H9 (cell line): ENCODE measurements at regions not wholly inside any gene's neighbourhood (a gene's known extent, or its start where the extent isn't known, plus 50 kb on each side); places are given as distances from the start of the nearest gene placed in this dataset.

Experiments
- DNase-seq: peaks from one replicate; pipeline ENCODE4 v3.0.0-alpha.2; 2017
- H2AFZ ChIP-seq: one replicate; pipeline ENCODE4 v1.6.1; 2013; ENCODE audit warnings: mild to moderate bottlenecking, low read length, control low read depth, moderate library complexity
- H2AK5ac ChIP-seq: 2 replicates; pipeline ENCODE4 v1.6.1; 2013; ENCODE audit warnings: low read length, control low read depth, mixed read lengths; ENCODE audit not compliant: insufficient read length
- H2BK120ac ChIP-seq: one replicate; pipeline ENCODE4 v1.6.1; 2013; ENCODE audit warnings: low read depth, mild to moderate bottlenecking, low read length, control low read depth, inconsistent platforms; ENCODE audit not compliant: poor library complexity, severe bottlenecking
- H2BK12ac ChIP-seq: 2 replicates; pipeline ENCODE4 v1.6.1; 2013; ENCODE audit warnings: low read length, control low read depth, mixed read lengths, low read depth; ENCODE audit not compliant: insufficient read length
- H2BK15ac ChIP-seq: 2 replicates; pipeline ENCODE4 v1.6.1; 2013; ENCODE audit warnings: low read depth, low read length, control low read depth
- H2BK20ac ChIP-seq: one replicate; pipeline ENCODE4 v1.6.1; 2013; ENCODE audit warnings: low read depth, mild to moderate bottlenecking, low read length, control low read depth, inconsistent platforms; ENCODE audit not compliant: poor library complexity, severe bottlenecking
- H2BK5ac ChIP-seq: 2 replicates; pipeline ENCODE4 v1.6.1; 2013; ENCODE audit warnings: low read length, control low read depth, mixed read lengths; ENCODE audit not compliant: insufficient read length
- H3K14ac ChIP-seq: 2 replicates; pipeline ENCODE4 v1.6.1; 2013; ENCODE audit warnings: low read length, control low read depth; ENCODE audit not compliant: insufficient read depth
- H3K18ac ChIP-seq: 2 replicates; pipeline ENCODE4 v1.6.1; 2013; ENCODE audit warnings: low read depth, mild to moderate bottlenecking, mixed read lengths, low read length, control low read depth; ENCODE audit not compliant: insufficient read length
- H3K23ac ChIP-seq: 2 replicates; pipeline ENCODE4 v1.6.1; 2013; ENCODE audit warnings: low read length, control low read depth, mixed read lengths, low read depth; ENCODE audit not compliant: insufficient read length
- H3K23me2 ChIP-seq: 2 replicates; pipeline ENCODE4 v1.6.1; 2013; ENCODE audit warnings: low read depth, mild to moderate bottlenecking, mixed read lengths, low read length, control low read depth; ENCODE audit not compliant: insufficient read length, poor library complexity, severe bottlenecking
- H3K27ac ChIP-seq: 2 replicates; pipeline ENCODE4 v1.5.1; 2013; ENCODE audit warnings: low read length, control low read depth, mixed read lengths, low read depth; ENCODE audit not compliant: insufficient read length
- H3K27me3 ChIP-seq: 2 replicates; pipeline ENCODE4 v1.6.1; 2013; ENCODE audit warnings: low read length, control low read depth, inconsistent platforms; ENCODE audit not compliant: insufficient read depth
- H3K4ac ChIP-seq: 2 replicates; pipeline ENCODE4 v1.6.1; 2013; ENCODE audit warnings: low read depth, mild to moderate bottlenecking, control low read depth, inconsistent platforms, low read length, moderate library complexity
- H3K4me1 ChIP-seq: 2 replicates; pipeline ENCODE4 v1.6.1; 2013; ENCODE audit warnings: low read length, control low read depth, inconsistent platforms; ENCODE audit not compliant: insufficient read depth
- H3K4me2 ChIP-seq: 2 replicates; pipeline ENCODE4 v1.6.1; 2013; ENCODE audit warnings: low read length, control low read depth, mixed read lengths; ENCODE audit not compliant: insufficient read length, insufficient read depth
- H3K56ac ChIP-seq: 2 replicates; pipeline ENCODE4 v1.6.1; 2013; ENCODE audit warnings: low read depth, mild to moderate bottlenecking, mixed read lengths, low read length, control low read depth; ENCODE audit not compliant: insufficient read length
- H3K79me1 ChIP-seq: 2 replicates; pipeline ENCODE4 v1.6.1; 2013; ENCODE audit warnings: low read depth, mild to moderate bottlenecking, moderate library complexity, low read length, control low read depth, inconsistent platforms; ENCODE audit not compliant: insufficient read depth, poor library complexity, severe bottlenecking
- H3K79me2 ChIP-seq: 2 replicates; pipeline ENCODE4 v1.6.1; 2013; ENCODE audit warnings: low read length, control low read depth, inconsistent platforms; ENCODE audit not compliant: insufficient read depth
- H3K9ac ChIP-seq: 2 replicates; pipeline ENCODE4 v1.6.1; 2013; ENCODE audit warnings: low read length, control low read depth, mixed read lengths; ENCODE audit not compliant: insufficient read length; ENCODE audit errors: extremely low read depth
- H3K9me3 ChIP-seq: one replicate; pipeline ENCODE4 v1.6.1; 2013; ENCODE audit warnings: low read depth, low read length, inconsistent platforms; ENCODE audit not compliant: control insufficient read depth
- H3T11ph ChIP-seq: one replicate; pipeline ENCODE4 v1.6.1; 2013; ENCODE audit warnings: mild to moderate bottlenecking, low read length, control low read depth, inconsistent platforms
- H4K20me1 ChIP-seq: one replicate; pipeline ENCODE4 v1.6.1; 2013; ENCODE audit not compliant: control insufficient read depth, insufficient read length, insufficient read depth
- H4K5ac ChIP-seq: 2 replicates; pipeline ENCODE4 v1.6.1; 2013; ENCODE audit warnings: low read depth, mild to moderate bottlenecking, mixed read lengths, low read length, control low read depth; ENCODE audit not compliant: insufficient read length
- H4K8ac ChIP-seq: replicated peaks from 2 replicates; pipeline ENCODE4 v1.6.1; 2013; ENCODE audit warnings: low read length, control low read depth, mixed read lengths, low read depth; ENCODE audit not compliant: insufficient read length
- H4K91ac ChIP-seq: 2 replicates; pipeline ENCODE4 v1.6.1; 2013; ENCODE audit warnings: low read depth, mild to moderate bottlenecking, moderate library complexity, mixed read lengths, low read length, control low read depth; ENCODE audit not compliant: insufficient read length
- H3K27ac Mint-ChIP-seq, 3 experiments: 2 replicates in 2 of 3; 3 replicates in 1 of 3; pipeline ENCODE4 v1.8.0; 2020 to 2021; ENCODE audit warnings: mixed read lengths in 3 of 3, mild to moderate bottlenecking in 1 of 3, moderate library complexity in 1 of 3
- H3K27me3 Mint-ChIP-seq: 2 replicates; pipeline ENCODE4 v1.8.0; 2021; ENCODE audit warnings: low read depth, mild to moderate bottlenecking, moderate library complexity, mixed read lengths
- H3K36me3 Mint-ChIP-seq, 3 experiments: 2 replicates in 2 of 3; 3 replicates in 1 of 3; pipeline ENCODE4 v1.8.0; 2020 to 2021; ENCODE audit warnings: low read depth in 3 of 3, mixed read lengths in 3 of 3; ENCODE audit not compliant: insufficient read depth in 1 of 3
- H3K4me1 Mint-ChIP-seq, 2 experiments: 2 replicates each; pipeline ENCODE4 v1.8.0; 2020; ENCODE audit warnings: mixed read lengths in 2 of 2
- H3K4me3 Mint-ChIP-seq, 2 experiments: 2 replicates in 1 of 2; 3 replicates in 1 of 2; pipeline ENCODE4 v1.8.0; 2020 to 2021; ENCODE audit warnings: mild to moderate bottlenecking in 2 of 2, mixed read lengths in 2 of 2, moderate library complexity in 1 of 2
- H3K9me3 Mint-ChIP-seq, 2 experiments: 2 replicates in 1 of 2; 3 replicates in 1 of 2; pipeline ENCODE4 v1.8.0; 2020; ENCODE audit warnings: mild to moderate bottlenecking in 2 of 2, mixed read lengths in 2 of 2, moderate library complexity in 1 of 2
- CTCF ChIP-seq: fragments of 200-600 bp; sonication (generic); conservative IDR thresholded peaks from 3 replicates; pipeline ENCODE4 v1.8.0; 2021; ENCODE audit warnings: antibody characterized with exemption, mild to moderate bottlenecking

GRCh38 chr18:39051013-39051412 is 1485.4 kb upstream of the CELF4 start:
- no peak overlapping the region for H2BK120ac ChIP-seq
- H3K27ac Mint-ChIP-seq, result no peak overlapping the region
- no peak overlapping the region for H3K56ac ChIP-seq
- H2AFZ ChIP-seq, result no peak overlapping the region
- H3K36me3 Mint-ChIP-seq, result no peaks in the 10 kb centered on the region
- H4K5ac ChIP-seq, result no peak overlapping the region
- no peak overlapping the region for H2BK12ac ChIP-seq
- H2BK20ac ChIP-seq, result no peak overlapping the region
- H3K9me3 Mint-ChIP-seq, result no peaks in the 10 kb centered on the region
- H2AK5ac ChIP-seq, result no peak overlapping the region
- H3K79me1 ChIP-seq, result no peaks in the 10 kb centered on the region
- H3K4me1 ChIP-seq, result no peaks in the 10 kb centered on the region
- no peaks in the 10 kb centered on the region for H3K27me3 Mint-ChIP-seq
- H3K4me3 Mint-ChIP-seq, result no peak overlapping the region
- H3K9me3 ChIP-seq, result no peaks in the 10 kb centered on the region
- no peak overlapping the region for H3K14ac ChIP-seq
- H3K4ac ChIP-seq, result no peak overlapping the region
- H2BK15ac ChIP-seq, result no peak overlapping the region
- no peak overlapping the region for H4K91ac ChIP-seq
- H3K23me2 ChIP-seq, result no peaks in the 10 kb centered on the region
- no peak overlapping the region for H3K23ac ChIP-seq
- no peak overlapping the region for H3T11ph ChIP-seq
- H3K4me1 Mint-ChIP-seq, result peaks cover 4 to 5% of the 10 kb centered on the region in 2 experiments; a peak in 3 of 4 replicates
- no peak for DNase-seq
- TF ChIP-seq CTCF, result no peak
- no peak overlapping the region for H2BK5ac ChIP-seq
- no peak overlapping the region for H3K27ac ChIP-seq
- H3K18ac ChIP-seq, result no peak overlapping the region
- no peak overlapping the region for H4K8ac ChIP-seq
- no peaks in the 10 kb centered on the region for H4K20me1 ChIP-seq
- H3K4me2 ChIP-seq, result no peak overlapping the region
- H3K27me3 ChIP-seq, result no peaks in the 10 kb centered on the region
- H3K79me2 ChIP-seq, result no peaks in the 10 kb centered on the region
- no peak overlapping the region for H3K9ac ChIP-seq
